ENCODE measurements at regions not wholly inside any gene's neighbourhood (a gene's known extent, or its start where the extent isn't known, plus 50 kb on each side); places are given as distances from the start of the nearest gene placed in this dataset.

DNA sequence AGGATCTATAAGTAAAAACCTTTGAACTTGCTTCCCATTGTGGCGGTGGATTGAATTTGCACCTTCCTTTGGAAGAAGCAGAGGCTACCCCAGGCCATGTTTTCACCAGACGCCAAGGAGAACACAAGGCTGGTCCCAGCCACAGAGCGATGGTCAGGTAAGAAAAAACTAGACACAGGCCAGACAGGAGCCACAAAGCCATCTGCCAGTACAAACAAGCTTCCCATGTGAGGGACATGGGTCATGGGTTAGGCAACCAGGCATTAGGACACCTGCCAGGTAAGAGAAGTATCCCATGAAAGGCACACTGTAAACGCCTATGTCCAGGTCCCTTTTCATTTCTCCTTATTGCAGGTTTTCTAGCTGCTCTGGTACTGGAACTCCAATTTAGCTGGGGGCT, 190.2 kb downstream of the KLF13 start:
- 95 to 97% methylated on average over 4 of the region's 4 CpGs for WGBS, 2 donors
- no peak overlapping the region for H3K27ac ChIP-seq (ENCODE audit: low read depth in 1 of 2, low read length in 1 of 2)

DNA sequence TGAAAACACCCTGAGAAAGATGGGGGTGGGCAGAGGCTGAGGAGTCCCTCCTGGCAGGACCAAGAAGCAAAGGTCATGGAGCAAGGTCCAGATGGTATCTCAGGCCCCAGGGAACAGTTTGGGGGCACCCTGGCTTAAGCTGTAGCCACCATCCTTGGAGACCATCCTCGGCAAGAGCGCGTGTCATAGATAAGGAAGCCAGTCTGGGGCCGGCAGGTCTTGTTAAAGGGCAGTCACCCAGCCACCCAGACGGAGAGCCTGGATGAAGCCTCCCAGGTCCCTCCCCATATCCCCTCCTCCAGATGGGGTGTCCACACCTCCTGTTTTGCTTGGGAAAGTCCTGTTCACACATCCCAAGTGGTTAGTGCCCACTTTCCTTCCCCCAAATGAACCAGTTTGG, 191.1 kb downstream of the KLF13 start:
- ATAC-seq (ENCODE audit: insufficient read depth, low FRiP score) (no peak), DNase-seq (no peak)
- 94% methylated on average over 5 of the region's 5 CpGs for WGBS, 2 donors
- H3K27me3 ChIP-seq (ENCODE audit: control insufficient read depth in 3 of 3, insufficient read depth in 3 of 3, low read length in 2 of 3): peaks cover 0 to 2% (median 0%) of the 10 kb centered on the region in 3 donors
- H3K27ac ChIP-seq (ENCODE audit: low read depth in 1 of 2, low read length in 1 of 2): no peak overlapping the region
- no peaks in the 10 kb centered on the region for H3K4me1 ChIP-seq (ENCODE audit: control insufficient read depth in 5 of 5, insufficient read depth in 5 of 5, low read length in 5 of 5)
- no peak overlapping the region for H3K9ac ChIP-seq (ENCODE audit: insufficient read depth in 1 of 2, low read length in 2 of 2)
- no peaks in the 10 kb centered on the region for H3K36me3 ChIP-seq (ENCODE audit: control insufficient read depth in 4 of 4, insufficient read depth in 4 of 4, low read length in 4 of 4)
- no peaks in the 10 kb centered on the region for H3K9me3 ChIP-seq (ENCODE audit: control insufficient read depth in 4 of 4, insufficient read depth in 3 of 4, low read length in 3 of 4)
- no peak overlapping the region for H3K4me3 ChIP-seq
- TF ChIP-seq, protein P1, sequence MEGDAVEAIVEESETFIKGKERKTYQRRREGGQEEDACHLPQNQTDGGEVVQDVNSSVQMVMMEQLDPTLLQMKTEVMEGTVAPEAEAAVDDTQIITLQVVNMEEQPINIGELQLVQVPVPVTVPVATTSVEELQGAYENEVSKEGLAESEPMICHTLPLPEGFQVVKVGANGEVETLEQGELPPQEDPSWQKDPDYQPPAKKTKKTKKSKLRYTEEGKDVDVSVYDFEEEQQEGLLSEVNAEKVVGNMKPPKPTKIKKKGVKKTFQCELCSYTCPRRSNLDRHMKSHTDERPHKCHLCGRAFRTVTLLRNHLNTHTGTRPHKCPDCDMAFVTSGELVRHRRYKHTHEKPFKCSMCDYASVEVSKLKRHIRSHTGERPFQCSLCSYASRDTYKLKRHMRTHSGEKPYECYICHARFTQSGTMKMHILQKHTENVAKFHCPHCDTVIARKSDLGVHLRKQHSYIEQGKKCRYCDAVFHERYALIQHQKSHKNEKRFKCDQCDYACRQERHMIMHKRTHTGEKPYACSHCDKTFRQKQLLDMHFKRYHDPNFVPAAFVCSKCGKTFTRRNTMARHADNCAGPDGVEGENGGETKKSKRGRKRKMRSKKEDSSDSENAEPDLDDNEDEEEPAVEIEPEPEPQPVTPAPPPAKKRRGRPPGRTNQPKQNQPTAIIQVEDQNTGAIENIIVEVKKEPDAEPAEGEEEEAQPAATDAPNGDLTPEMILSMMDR (IDR thresholded peaks at IDR 0.05; ENCODE audit: control extremely low read depth, extremely low read depth): no peak

More for the DNA sequence above, 190.2 kb downstream of the KLF13 start:
- Histone ChIP-seq H3K4me3 (no peak overlapping the region), H3K9ac (ENCODE audit: insufficient read depth in 1 of 2, low read length in 2 of 2) (no peak overlapping the region), H3K36me3 (ENCODE audit: control insufficient read depth in 4 of 4, insufficient read depth in 4 of 4, low read length in 4 of 4) (no peaks in the 10 kb centered on the region), H3K4me1 (ENCODE audit: control insufficient read depth in 5 of 5, insufficient read depth in 5 of 5, low read length in 5 of 5) (no peaks in the 10 kb centered on the region), H3K9me3 (ENCODE audit: control insufficient read depth in 4 of 4, insufficient read depth in 3 of 4, low read length in 3 of 4) (no peaks in the 10 kb centered on the region), H3K27me3 (ENCODE audit: control insufficient read depth in 3 of 3, insufficient read depth in 3 of 3, low read length in 2 of 3) (peaks cover 0 to 2% (median 0%) of the 10 kb centered on the region in 3 donors)
- TF ChIP-seq, protein P1 (IDR thresholded peaks at IDR 0.05; ENCODE audit: control extremely low read depth, extremely low read depth): no peak
- DNase-seq (no peak), ATAC-seq (ENCODE audit: insufficient read depth, low FRiP score) (no peak)

DNA sequence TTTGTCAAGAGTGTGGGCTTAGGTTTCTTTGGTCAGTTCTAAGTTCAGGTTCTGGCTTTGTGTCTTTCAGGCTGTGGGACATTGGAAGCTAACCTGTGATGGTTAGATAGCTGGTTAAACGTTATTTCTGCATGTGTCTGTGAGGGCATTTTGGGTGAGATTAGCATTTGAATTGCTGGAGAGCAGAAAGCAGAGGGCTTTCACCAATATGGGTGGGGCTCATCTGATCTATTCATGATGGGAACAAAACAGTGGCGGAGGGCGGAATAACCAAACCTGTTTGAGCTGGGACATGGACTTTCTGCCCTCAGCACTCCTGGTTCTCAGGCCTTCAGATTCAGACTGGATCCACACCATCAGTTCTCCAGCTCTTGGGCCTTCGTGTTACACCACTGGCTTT, 195.4 kb downstream of the KLF13 start:
- Histone ChIP-seq H3K9ac (ENCODE audit: insufficient read depth in 1 of 2, low read length in 2 of 2) (no peak overlapping the region), H3K9me3 (ENCODE audit: control insufficient read depth in 4 of 4, insufficient read depth in 3 of 4, low read length in 3 of 4) (no peaks in the 10 kb centered on the region), H3K36me3 (ENCODE audit: control insufficient read depth in 4 of 4, insufficient read depth in 4 of 4, low read length in 4 of 4) (no peaks in the 10 kb centered on the region), H3K4me3 (no peak overlapping the region), H3K27ac (ENCODE audit: low read depth in 1 of 2, low read length in 1 of 2) (no peak overlapping the region), H3K4me1 (ENCODE audit: control insufficient read depth in 5 of 5, insufficient read depth in 5 of 5, low read length in 5 of 5) (no peaks in the 10 kb centered on the region), H3K27me3 (ENCODE audit: control insufficient read depth in 3 of 3, insufficient read depth in 3 of 3, low read length in 2 of 3) (peaks cover 0 to 2% (median 0%) of the 10 kb centered on the region in 3 donors)
- TF ChIP-seq, protein P1 (IDR thresholded peaks at IDR 0.05; ENCODE audit: control extremely low read depth, extremely low read depth): no peak
- 77 to 82% methylated on average over 4 of the region's 4 CpGs for WGBS, 2 donors
- DNase-seq (no peak), ATAC-seq (ENCODE audit: insufficient read depth, low FRiP score) (no peak)

DNA sequence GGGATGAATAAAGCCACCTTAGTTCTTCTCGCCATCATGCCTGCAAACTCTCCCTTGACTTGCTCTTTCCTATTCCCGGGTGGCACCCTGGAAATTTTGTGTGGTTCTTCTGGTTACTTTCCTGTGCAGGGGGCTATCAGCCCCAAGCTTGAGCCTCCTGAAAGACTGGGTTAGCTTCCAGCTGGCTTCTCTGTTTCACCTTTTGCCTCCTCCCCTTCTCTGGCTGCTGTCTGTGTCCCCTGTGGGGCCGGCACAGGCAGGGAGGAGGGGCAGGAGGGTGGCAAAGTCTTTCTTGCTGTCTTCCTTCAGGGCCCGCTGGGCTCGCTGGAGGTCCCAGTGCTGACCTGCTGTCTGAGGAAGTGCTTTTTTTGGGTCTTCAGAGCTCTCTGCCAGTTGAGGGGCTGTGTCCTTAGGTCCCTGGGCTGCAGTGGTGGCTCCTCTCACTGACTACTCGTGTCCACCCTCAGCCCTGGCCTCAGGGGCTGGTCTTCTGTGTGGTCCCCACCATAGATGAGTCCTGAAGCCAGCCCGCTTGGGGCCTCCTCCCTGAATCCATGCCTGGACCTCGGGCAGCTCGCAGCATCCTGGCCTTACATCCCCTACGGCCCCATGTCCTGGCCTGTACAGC, 196.5 kb downstream of the KLF13 start:
- no peak for DNase-seq

More for the DNA sequence above, 196.5 kb downstream of the KLF13 start:
- Histone ChIP-seq H3K27me3 (ENCODE audit: control insufficient read depth in 3 of 3, insufficient read depth in 3 of 3, low read length in 2 of 3) (peaks cover 0 to 2% (median 0%) of the 10 kb centered on the region in 3 donors), H3K36me3 (ENCODE audit: control insufficient read depth in 4 of 4, insufficient read depth in 4 of 4, low read length in 4 of 4) (no peaks in the 10 kb centered on the region), H3K9me3 (ENCODE audit: control insufficient read depth in 4 of 4, insufficient read depth in 3 of 4, low read length in 3 of 4) (no peaks in the 10 kb centered on the region), H3K4me3 (no peak overlapping the region), H3K9ac (ENCODE audit: insufficient read depth in 1 of 2, low read length in 2 of 2) (no peak overlapping the region), H3K27ac (ENCODE audit: low read depth in 1 of 2, low read length in 1 of 2) (no peak overlapping the region), H3K4me1 (ENCODE audit: control insufficient read depth in 5 of 5, insufficient read depth in 5 of 5, low read length in 5 of 5) (no peaks in the 10 kb centered on the region)
- TF ChIP-seq, protein P1 (IDR thresholded peaks at IDR 0.05; ENCODE audit: control extremely low read depth, extremely low read depth): no peak
- WGBS, 2 donors: 89 to 97% methylated on average over 10 of the region's 10 CpGs
- ATAC-seq (ENCODE audit: insufficient read depth, low FRiP score): no peak

Measured in lung (tissue), 11 donors.